Fibroblast of lung (primary cell): ENCODE measurements at regions not wholly inside any gene's neighbourhood (a gene's known extent, or its start where the extent isn't known, plus 50 kb on each side); places are given as distances from the start of the nearest gene placed in this dataset.

Source experiments
- DNase-seq, 2 donors: peaks; one replicate each; pipeline versions ENCODE4 v3.0.0 to v3.0.0-alpha.2; 2010; ENCODE audit warnings: low read depth in 2 of 2
- H2AFZ ChIP-seq: 2 replicates; pipeline ENCODE4 v1.5.1; 2012; ENCODE audit warnings: low read length, control low read depth, inconsistent platforms
- H3K27ac ChIP-seq: 2 replicates; pipeline ENCODE4 v1.5.1; 2011; ENCODE audit warnings: low read length, control low read depth; ENCODE audit not compliant: insufficient read depth
- H3K27me3 ChIP-seq: 2 replicates; pipeline ENCODE4 v1.5.1; 2011; ENCODE audit warnings: mild to moderate bottlenecking, low read length; ENCODE audit not compliant: control insufficient read depth, insufficient read depth
- H3K36me3 ChIP-seq: 2 replicates; pipeline ENCODE4 v1.5.1; 2011; ENCODE audit warnings: low read length; ENCODE audit not compliant: control insufficient read depth, insufficient read depth
- H3K4me1 ChIP-seq: 2 replicates; pipeline ENCODE4 v1.5.1; 2011; ENCODE audit warnings: low read length; ENCODE audit not compliant: control insufficient read depth, insufficient read depth; ENCODE audit errors: extremely low read depth
- H3K4me2 ChIP-seq: 2 replicates; pipeline ENCODE4 v1.5.1; 2011; ENCODE audit warnings: low read length, control low read depth; ENCODE audit not compliant: insufficient read depth; ENCODE audit errors: extremely low read depth
- H3K4me3 ChIP-seq, 4 experiments: fragments of 200-600 bp in 1 of 4; sonication (generic) in 1 of 4; replicated peaks in 1 of 4; 2 replicates each; pipeline ENCODE4 v1.5.1; 2011 to 2016; ENCODE audit warnings: low read length in 4 of 4, low read depth in 3 of 4, mild to moderate bottlenecking in 3 of 4, control low read depth in 2 of 4, inconsistent platforms in 1 of 4, mixed read lengths in 1 of 4; ENCODE audit not compliant: insufficient read depth in 1 of 4; ENCODE audit errors: control extremely low read depth in 1 of 4
- H3K79me2 ChIP-seq: 2 replicates; pipeline ENCODE4 v1.5.1; 2012; ENCODE audit warnings: mild to moderate bottlenecking, low read length, inconsistent platforms; ENCODE audit not compliant: control insufficient read depth, insufficient read depth
- H3K9ac ChIP-seq: 2 replicates; pipeline ENCODE4 v1.5.1; 2011; ENCODE audit warnings: mild to moderate bottlenecking, low read length, control low read depth; ENCODE audit not compliant: insufficient read depth
- H3K9me3 ChIP-seq: 2 replicates; pipeline ENCODE4 v1.5.1; 2012; ENCODE audit warnings: low read depth, low read length; ENCODE audit not compliant: control insufficient read depth, insufficient read depth
- H4K20me1 ChIP-seq: 2 replicates; pipeline ENCODE4 v1.5.1; 2011; ENCODE audit warnings: low read length; ENCODE audit not compliant: control insufficient read depth, insufficient read depth; ENCODE audit errors: extremely low read depth
- EZH2 ChIP-seq: IDR thresholded peaks from 2 replicates; pipeline ENCODE4 v1.5.1; 2012; ENCODE audit warnings: low read length, control low read depth, mild to moderate bottlenecking; ENCODE audit errors: missing control alignments
- TF ChIP-seq, protein P1 (sequence below), 2 donors: IDR thresholded peaks in 1 of 2; conservative IDR thresholded peaks in 1 of 2; 1 replicate in 1 of 2; 2 replicates in 1 of 2; pipeline ENCODE4 v1.5.1; 2011 to 2012; ENCODE audit warnings: low read length in 2 of 2, control low read depth in 1 of 2, inconsistent platforms in 1 of 2, low read depth in 1 of 2, mild to moderate bottlenecking in 1 of 2

DNA sequence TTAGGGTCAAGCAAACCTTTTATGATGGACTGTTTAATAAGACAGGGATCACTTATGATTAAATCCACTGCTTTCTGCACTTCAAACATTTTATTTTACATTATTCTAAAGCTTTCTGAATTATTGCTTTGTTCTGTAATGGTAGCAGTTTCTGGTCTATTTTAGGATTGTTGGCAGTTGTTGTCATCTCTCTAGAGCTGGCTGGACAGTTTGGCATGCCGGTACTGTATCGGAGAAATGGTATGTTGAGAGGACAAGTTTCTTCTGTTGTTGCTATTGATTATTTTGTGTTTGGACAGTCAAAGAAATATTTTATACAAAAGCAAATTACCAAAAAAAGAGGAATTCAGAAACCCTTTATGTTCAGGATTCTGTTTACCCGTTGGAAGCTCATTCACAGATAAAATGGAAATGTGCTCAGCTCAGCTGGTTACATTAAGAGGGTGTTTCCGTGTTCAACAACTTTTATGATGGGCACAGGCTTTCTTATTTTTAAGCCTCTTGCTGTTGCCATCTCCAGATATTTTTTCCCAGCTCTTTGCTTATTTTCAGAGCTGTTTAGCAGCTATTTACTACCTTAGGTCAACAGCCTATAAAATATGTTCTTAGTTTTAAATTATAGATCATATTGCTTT, 214.6 kb upstream of the IGFBP7 start:
- no peaks in the 10 kb centered on the region for H3K9me3 ChIP-seq
- H3K4me1 ChIP-seq: no peaks in the 10 kb centered on the region
- H3K4me2 ChIP-seq: no peak overlapping the region
- no peaks in the 10 kb centered on the region for H3K79me2 ChIP-seq
- no peak overlapping the region for H3K27ac ChIP-seq
- no peak overlapping the region for H3K9ac ChIP-seq
- TF ChIP-seq, protein P1, sequence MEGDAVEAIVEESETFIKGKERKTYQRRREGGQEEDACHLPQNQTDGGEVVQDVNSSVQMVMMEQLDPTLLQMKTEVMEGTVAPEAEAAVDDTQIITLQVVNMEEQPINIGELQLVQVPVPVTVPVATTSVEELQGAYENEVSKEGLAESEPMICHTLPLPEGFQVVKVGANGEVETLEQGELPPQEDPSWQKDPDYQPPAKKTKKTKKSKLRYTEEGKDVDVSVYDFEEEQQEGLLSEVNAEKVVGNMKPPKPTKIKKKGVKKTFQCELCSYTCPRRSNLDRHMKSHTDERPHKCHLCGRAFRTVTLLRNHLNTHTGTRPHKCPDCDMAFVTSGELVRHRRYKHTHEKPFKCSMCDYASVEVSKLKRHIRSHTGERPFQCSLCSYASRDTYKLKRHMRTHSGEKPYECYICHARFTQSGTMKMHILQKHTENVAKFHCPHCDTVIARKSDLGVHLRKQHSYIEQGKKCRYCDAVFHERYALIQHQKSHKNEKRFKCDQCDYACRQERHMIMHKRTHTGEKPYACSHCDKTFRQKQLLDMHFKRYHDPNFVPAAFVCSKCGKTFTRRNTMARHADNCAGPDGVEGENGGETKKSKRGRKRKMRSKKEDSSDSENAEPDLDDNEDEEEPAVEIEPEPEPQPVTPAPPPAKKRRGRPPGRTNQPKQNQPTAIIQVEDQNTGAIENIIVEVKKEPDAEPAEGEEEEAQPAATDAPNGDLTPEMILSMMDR (conservative IDR thresholded peaks at IDR 0.05 in 1 of 2, IDR thresholded peaks at IDR 0.05 in 1 of 2; ENCODE audit: low read depth in 1 of 2, low read length in 2 of 2): no peak
- TF ChIP-seq EZH2: no peak
- no peak overlapping the region for H3K4me3 ChIP-seq
- no peak for DNase-seq
- H3K36me3 ChIP-seq: no peaks in the 10 kb centered on the region
- no peaks in the 10 kb centered on the region for H3K27me3 ChIP-seq
- H4K20me1 ChIP-seq: no peaks in the 10 kb centered on the region
- no peak overlapping the region for H2AFZ ChIP-seq

DNA sequence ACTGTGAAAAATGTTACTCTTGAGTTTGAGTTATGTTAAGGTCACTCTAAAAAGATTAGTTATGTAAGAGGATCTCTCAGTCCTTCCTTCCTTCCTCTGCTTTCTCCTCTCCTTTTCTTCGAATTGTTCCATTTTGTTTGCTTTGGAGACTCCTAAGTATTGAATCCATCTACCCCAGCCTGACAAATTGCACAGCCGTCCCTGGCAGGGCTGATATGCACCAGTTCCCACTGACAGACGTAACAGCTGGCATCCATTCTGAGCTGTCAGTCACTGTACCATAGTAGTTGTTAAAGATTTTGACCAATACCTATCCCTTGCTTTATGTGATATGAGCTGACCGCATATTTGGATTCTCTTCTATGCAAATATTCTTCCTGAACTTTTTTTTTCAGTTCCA, 210.7 kb upstream of the IGFBP7 start:
- TF ChIP-seq, protein P1 (conservative IDR thresholded peaks at IDR 0.05 in 1 of 2, IDR thresholded peaks at IDR 0.05 in 1 of 2; ENCODE audit: low read depth in 1 of 2, low read length in 2 of 2): no peak
- no peak for TF ChIP-seq EZH2
- Histone ChIP-seq H3K79me2 (no peaks in the 10 kb centered on the region), H3K4me3 (no peak overlapping the region), H3K4me1 (no peaks in the 10 kb centered on the region), H4K20me1 (no peaks in the 10 kb centered on the region), H3K9ac (no peak overlapping the region), H3K27me3 (no peaks in the 10 kb centered on the region), H3K27ac (no peak overlapping the region), H3K36me3 (no peaks in the 10 kb centered on the region), H2AFZ (no peak overlapping the region), H3K9me3 (no peaks in the 10 kb centered on the region), H3K4me2 (no peak overlapping the region)
- no peak for DNase-seq

DNA sequence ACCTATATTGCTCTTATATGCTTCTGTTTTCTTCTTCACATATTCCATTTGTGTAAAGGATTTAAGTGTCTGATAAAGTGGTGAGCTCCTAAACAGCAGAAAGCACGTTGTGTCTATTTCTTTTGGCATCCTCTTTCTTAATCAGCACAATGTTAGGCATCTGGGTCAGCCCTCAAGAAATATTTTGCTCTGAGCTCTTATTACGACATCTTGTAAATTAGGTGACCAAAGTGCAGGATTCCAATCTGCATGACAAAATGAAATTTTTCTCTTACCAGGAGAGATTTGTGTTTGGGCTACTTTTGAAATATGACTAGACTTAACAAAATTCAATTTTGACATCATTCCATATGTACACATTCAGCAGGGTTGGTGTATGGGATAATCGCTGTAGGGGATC, 210.0 kb upstream of the IGFBP7 start:
- H2AFZ ChIP-seq: no peak overlapping the region
- H4K20me1 ChIP-seq: no peaks in the 10 kb centered on the region
- no peak for DNase-seq
- no peaks in the 10 kb centered on the region for H3K4me1 ChIP-seq
- no peak overlapping the region for H3K9ac ChIP-seq
- TF ChIP-seq, protein P1 (conservative IDR thresholded peaks at IDR 0.05 in 1 of 2, IDR thresholded peaks at IDR 0.05 in 1 of 2; ENCODE audit: low read depth in 1 of 2, low read length in 2 of 2): no peak
- TF ChIP-seq EZH2: no peak
- no peak overlapping the region for H3K27ac ChIP-seq
- H3K36me3 ChIP-seq: no peaks in the 10 kb centered on the region
- H3K27me3 ChIP-seq: no peaks in the 10 kb centered on the region
- no peaks in the 10 kb centered on the region for H3K79me2 ChIP-seq
- no peak overlapping the region for H3K4me3 ChIP-seq
- H3K9me3 ChIP-seq: no peaks in the 10 kb centered on the region
- no peak overlapping the region for H3K4me2 ChIP-seq
